H1 (cell line): ENCODE measurements at regions not wholly inside any gene's neighbourhood (a gene's known extent, or its start where the extent isn't known, plus 50 kb on each side); places are given as distances from the start of the nearest gene placed in this dataset.

Experiments
- CTCF ChIA-PET: fragments of 300-600 bp; sonication (Branson Sonifier 250); formaldehyde crosslinking; loops from one replicate; lab custom pipeline; 2021; ENCODE audit not compliant: partially characterized antibody; lab: Charles Lee
- POLR2A ChIA-PET: fragments of 300-600 bp; sonication (Branson Sonifier 250); formaldehyde crosslinking; loops from one replicate; lab custom pipeline; 2021; ENCODE audit warnings: inconsistent platforms; ENCODE audit not compliant: partially characterized antibody; lab: Charles Lee
- DNase-seq, 2 experiments: peaks; one replicate each; pipeline versions ENCODE4 v3.0.0 to v3.0.0-alpha.2; 2010 to 2022; ENCODE audit warnings: low spot score in 2 of 2, low read depth in 1 of 2, mixed read lengths in 1 of 2
- FAIRE-seq: peaks from 2 replicates; lab custom pipeline; 2011; peaks lifted over from hg19 to GRCh38; lab: Jason Lieb, UNC
- H2AFZ ChIP-seq: 2 replicates; pipeline ENCODE4 v1.8.1; 2012; ENCODE audit warnings: low read length, inconsistent platforms
- H2AK5ac ChIP-seq: 2 replicates; pipeline ENCODE4 v1.6.1; 2013; ENCODE audit warnings: low read depth, low read length
- H2BK120ac ChIP-seq: replicated peaks from 2 replicates; pipeline ENCODE3; 2013; ENCODE audit warnings: low read depth, low read length, inconsistent platforms
- H2BK12ac ChIP-seq: 2 replicates; pipeline ENCODE4 v1.6.1; 2013; ENCODE audit warnings: low read depth, low read length
- H2BK15ac ChIP-seq: 2 replicates; pipeline ENCODE4 v1.6.1; 2013; ENCODE audit warnings: low read length
- H2BK20ac ChIP-seq: 2 replicates; pipeline ENCODE4 v1.6.1; 2013; ENCODE audit warnings: low read length
- H2BK5ac ChIP-seq: 2 replicates; pipeline ENCODE4 v1.6.1; 2013; ENCODE audit warnings: low read depth, low read length
- H3K14ac ChIP-seq: 2 replicates; pipeline ENCODE4 v1.6.1; 2013; ENCODE audit warnings: inconsistent platforms; ENCODE audit not compliant: insufficient read length
- H3K18ac ChIP-seq: 2 replicates; pipeline ENCODE4 v1.6.1; 2013; ENCODE audit warnings: low read length; ENCODE audit errors: extremely low read depth
- H3K23ac ChIP-seq: 2 replicates; pipeline ENCODE4 v1.6.1; 2013; ENCODE audit warnings: inconsistent platforms; ENCODE audit not compliant: insufficient read length
- H3K23me2 ChIP-seq: 2 replicates; pipeline ENCODE4 v1.6.1; 2013; ENCODE audit warnings: low read depth, low read length
- H3K27ac ChIP-seq: 2 replicates; pipeline ENCODE4 v1.6.1; 2011; ENCODE audit warnings: low read depth, low read length, inconsistent platforms
- H3K27me3 ChIP-seq, 4 experiments: replicated peaks in 1 of 4; 1 replicate in 1 of 4; 2 replicates in 3 of 4; pipeline versions ENCODE4 v1.6.1 to v1.8.1; 2011 to 2013; ENCODE audit warnings: low read length in 3 of 4, mild to moderate bottlenecking in 3 of 4, inconsistent platforms in 2 of 4, mixed read lengths in 2 of 4, moderate library complexity in 1 of 4; ENCODE audit not compliant: control insufficient read depth in 3 of 4, insufficient read depth in 3 of 4; ENCODE audit errors: extremely low read depth in 1 of 4
- H3K36me3 ChIP-seq, 4 experiments: 2 replicates each; pipeline versions ENCODE4 v1.6.1 to v1.8.1; 2011 to 2013; ENCODE audit warnings: mild to moderate bottlenecking in 4 of 4, low read length in 3 of 4, moderate library complexity in 2 of 4, control low read depth in 1 of 4, inconsistent platforms in 1 of 4; ENCODE audit not compliant: insufficient read depth in 4 of 4, control insufficient read depth in 2 of 4
- H3K4ac ChIP-seq: replicated peaks from 2 replicates; pipeline ENCODE3; 2013; ENCODE audit warnings: low read length, low read depth, mixed read lengths, inconsistent platforms; ENCODE audit not compliant: insufficient read length
- H3K4me1 ChIP-seq, 4 experiments: replicated peaks in 1 of 4; 1 replicate in 1 of 4; 2 replicates in 3 of 4; pipeline versions ENCODE4 v1.6.1 to v1.8.1; 2011 to 2013; ENCODE audit warnings: low read length in 3 of 4, inconsistent platforms in 2 of 4, mixed read lengths in 1 of 4; ENCODE audit not compliant: insufficient read depth in 4 of 4, control insufficient read depth in 3 of 4
- H3K4me2 ChIP-seq, 2 experiments: 2 replicates each; pipeline versions ENCODE4 v1.6.1 to v1.8.1; 2011 to 2013; ENCODE audit warnings: low read depth in 2 of 2, low read length in 2 of 2, control low read depth in 1 of 2, inconsistent platforms in 1 of 2, mild to moderate bottlenecking in 1 of 2; ENCODE audit not compliant: insufficient read depth in 1 of 2
- H3K4me3 ChIP-seq, 4 experiments: fragments of 200-600, 300-600 bp in 1 of 4; sonication (generic), shearing (Covaris generic), sonication (Bioruptor Twin) in 1 of 4; 2 replicates each; pipeline versions ENCODE4 v1.5.1 to v1.8.1; 2011 to 2016; ENCODE audit warnings: low read length in 4 of 4, low read depth in 3 of 4, control low read depth in 2 of 4, inconsistent platforms in 2 of 4, mild to moderate bottlenecking in 2 of 4, mixed read lengths in 1 of 4, moderate library complexity in 1 of 4; ENCODE audit not compliant: insufficient read depth in 2 of 4; ENCODE audit errors: extremely low read depth in 1 of 4
- H3K56ac ChIP-seq: replicated peaks from 2 replicates; pipeline ENCODE3; 2013; ENCODE audit warnings: low read depth, mild to moderate bottlenecking, mixed read lengths, low read length, inconsistent platforms; ENCODE audit not compliant: insufficient read length
- H3K79me1 ChIP-seq: 2 replicates; pipeline ENCODE4 v1.6.1; 2013; ENCODE audit warnings: low read depth, low read length, control low read depth
- H3K79me2 ChIP-seq, 2 experiments: 2 replicates each; pipeline versions ENCODE4 v1.6.1 to v1.8.1; 2012 to 2013; ENCODE audit warnings: low read length in 2 of 2, mild to moderate bottlenecking in 2 of 2, inconsistent platforms in 1 of 2; ENCODE audit not compliant: insufficient read depth in 2 of 2, control insufficient read depth in 1 of 2
- H3K9ac ChIP-seq, 4 experiments: replicated peaks in 1 of 4; 1 replicate in 1 of 4; 2 replicates in 3 of 4; pipeline versions ENCODE4 v1.6.1 to v1.8.1; 2011 to 2013; ENCODE audit warnings: low read depth in 3 of 4, low read length in 3 of 4, control low read depth in 2 of 4, mild to moderate bottlenecking in 2 of 4, moderate library complexity in 2 of 4, inconsistent platforms in 1 of 4; ENCODE audit errors: extremely low read depth in 1 of 4
- H3K9me3 ChIP-seq, 2 experiments: 2 replicates each; pipeline versions ENCODE4 v1.6.1 to v1.8.1; 2012 to 2013; ENCODE audit warnings: mild to moderate bottlenecking in 2 of 2, moderate library complexity in 2 of 2, control low read depth in 1 of 2, inconsistent platforms in 1 of 2, low read depth in 1 of 2, low read length in 1 of 2, mixed read lengths in 1 of 2; ENCODE audit not compliant: insufficient read depth in 2 of 2
- H4K20me1 ChIP-seq, 2 experiments: replicated peaks in 1 of 2; 2 replicates each; pipeline versions ENCODE3 to v1.8.1; 2011 to 2013; ENCODE audit warnings: inconsistent platforms in 2 of 2, low read length in 2 of 2, mild to moderate bottlenecking in 1 of 2; ENCODE audit not compliant: insufficient read depth in 2 of 2, control insufficient read depth in 1 of 2
- H4K5ac ChIP-seq: 2 replicates; pipeline ENCODE4 v1.6.1; 2013; ENCODE audit warnings: low read length, low read depth, mixed read lengths, inconsistent platforms; ENCODE audit not compliant: insufficient read length
- H4K8ac ChIP-seq: 2 replicates; pipeline ENCODE4 v1.8.0; 2013; ENCODE audit warnings: mild to moderate bottlenecking, moderate library complexity, low read length, inconsistent platforms; ENCODE audit not compliant: insufficient read depth; ENCODE audit errors: extremely low read depth
- H4K91ac ChIP-seq: replicated peaks from 2 replicates; pipeline ENCODE3; 2013; ENCODE audit warnings: low read length, mixed read lengths, inconsistent platforms; ENCODE audit not compliant: insufficient read length
- ASH2L ChIP-seq: fragments of 200-600, 300-600 bp; sonication (generic); IDR thresholded peaks from one replicate; pipeline ENCODE4 v1.7.1; 2017; ENCODE audit warnings: low read length
- CBX5 ChIP-seq: fragments of 300-800, 300-1000 bp; sonication (generic); IDR thresholded peaks from 2 replicates; pipeline ENCODE4 v1.7.1; 2016; ENCODE audit warnings: antibody characterized with exemption, low read length, low read depth
- CBX8 ChIP-seq: fragments of 300-800, 300-1000 bp; sonication (generic); IDR thresholded peaks from 2 replicates; pipeline ENCODE4 v1.7.1; 2016; ENCODE audit warnings: low read depth, low read length, borderline replicate concordance
- CHD1 ChIP-seq: IDR thresholded peaks from 2 replicates; pipeline ENCODE4 v1.6.1; 2012; ENCODE audit warnings: low read depth, low read length, improper control_type of control experiment
- CHD2 ChIP-seq: IDR thresholded peaks from 2 replicates; pipeline ENCODE4 v1.6.1; 2012; ENCODE audit warnings: low read length, improper control_type of control experiment
- CTBP2 ChIP-seq: IDR thresholded peaks from 2 replicates; pipeline ENCODE4 v1.7.0; 2011; ENCODE audit warnings: borderline replicate concordance, mild to moderate bottlenecking, moderate library complexity, mixed read lengths, low read length; ENCODE audit not compliant: insufficient read depth, insufficient read length
- CTCF ChIP-seq, 3 experiments: IDR thresholded peaks; 1 replicate in 2 of 3; 2 replicates in 1 of 3; pipeline versions ENCODE4 v1.5.1 to v1.6.1; 2011; ENCODE audit warnings: low read length in 3 of 3, mild to moderate bottlenecking in 3 of 3, inconsistent platforms in 2 of 3, low read depth in 1 of 3, moderate library complexity in 1 of 3; ENCODE audit not compliant: insufficient read depth in 1 of 3; ENCODE audit errors: control extremely low read depth in 1 of 3
- KDM1A ChIP-seq: fragments of 200-600, 300-600 bp; sonication (generic); IDR thresholded peaks from 2 replicates; pipeline ENCODE4 v1.7.1; 2016; ENCODE audit warnings: mild to moderate bottlenecking, low read length, borderline replicate concordance
- MAFK ChIP-seq: IDR thresholded peaks from 2 replicates; pipeline ENCODE4 v1.6.1; 2012; ENCODE audit warnings: low read depth, mild to moderate bottlenecking, improper control_type of control experiment, low read length
- NRF1 ChIP-seq: IDR thresholded peaks from 2 replicates; pipeline ENCODE4 v1.6.1; 2011; ENCODE audit warnings: mild to moderate bottlenecking, low read depth, low read length, improper control_type of control experiment
- SP4 ChIP-seq: IDR thresholded peaks from 2 replicates; pipeline ENCODE4 v1.6.1; 2012; ENCODE audit warnings: low read length, inconsistent platforms
- TAF1 ChIP-seq: IDR thresholded peaks from 2 replicates; pipeline ENCODE4 v1.6.1; 2011; ENCODE audit warnings: mild to moderate bottlenecking, low read depth, low read length
- TCF12 ChIP-seq: IDR thresholded peaks from 2 replicates; pipeline ENCODE4 v1.6.1; 2011; ENCODE audit warnings: low read depth, mild to moderate bottlenecking, low read length
- WGBS, 2 experiments: shearing (Covaris generic) in 1 of 2; methylation state at CpG; one replicate each; pipeline versions ENCODE4 v1.1.6 to v1.1.7; 2013 to 2015; ENCODE audit warnings: low lambda C conversion rate in 2 of 2, mixed read lengths in 2 of 2, inconsistent platforms in 1 of 2, low coverage in 1 of 2, missing lambda C conversion rate in 1 of 2; ENCODE audit not compliant: insufficient replicate concordance in 2 of 2, insufficient coverage in 1 of 2, insufficient read length in 1 of 2; ENCODE audit errors: extremely low coverage in 1 of 2, missing lambda C conversion rate in 1 of 2; 5-methylcytosine and 5-hydroxymethylcytosine counted together

GRCh38 chr4:175997291-175997690 lies 68.3 kb upstream of the WDR17 start:
- H2AK5ac ChIP-seq: no peak overlapping the region
- no peak overlapping the region for H3K18ac ChIP-seq
- ChIA-PET CTCF (interaction anchor here (1.4 to 3.1 kb wide), 3 partner anchors 9 to 49 kb away, joined by 6 to 15 read pairs (median 10); no protein-coding TSS in a partner anchor), POLR2A (no interaction called here)
- H3K9ac ChIP-seq: no peak overlapping the region
- H3K23me2 ChIP-seq: peaks cover 5% of the 10 kb centered on the region
- H3K4me2 ChIP-seq: no peak overlapping the region
- no peak overlapping the region for H3K56ac ChIP-seq
- no peak overlapping the region for H2AFZ ChIP-seq
- no peak overlapping the region for H3K14ac ChIP-seq
- H4K5ac ChIP-seq: no peak overlapping the region
- H3K4me1 ChIP-seq: peaks cover 0 to 3% (median 1%) of the 10 kb centered on the region in 4 experiments; a peak in 2 of 7 replicates
- H3K27me3 ChIP-seq: peaks cover 0 to 7% (median 3%) of the 10 kb centered on the region in 4 experiments; a peak in 3 of 7 replicates
- no peak for FAIRE-seq
- no peak overlapping the region for H2BK12ac ChIP-seq
- H2BK120ac ChIP-seq: no peak overlapping the region
- no peaks in the 10 kb centered on the region for H3K79me1 ChIP-seq
- H3K23ac ChIP-seq: no peak overlapping the region
- no peak overlapping the region for H2BK5ac ChIP-seq
- H2BK20ac ChIP-seq: no peak overlapping the region
- H4K20me1 ChIP-seq: no peaks in the 10 kb centered on the region
- no peak overlapping the region for H3K4ac ChIP-seq
- no peak overlapping the region for H4K8ac ChIP-seq
- no peaks in the 10 kb centered on the region for H3K79me2 ChIP-seq
- no peak overlapping the region for H4K91ac ChIP-seq
- DNase-seq: no peak
- no peaks in the 10 kb centered on the region for H3K36me3 ChIP-seq
- no peaks in the 10 kb centered on the region for H3K9me3 ChIP-seq
- H2BK15ac ChIP-seq: no peak overlapping the region
- 94% methylated on average over 2 of the region's 2 CpGs; no CpG with 5 or more reads in 1 of the 2 experiments for WGBS, 2 experiments
- no peak overlapping the region for H3K27ac ChIP-seq
- H3K4me3 ChIP-seq: no peak overlapping the region
- TF ChIP-seq MAFK: no peak
- no peak for TF ChIP-seq CHD2
- TF ChIP-seq CBX8: no peak
- TF ChIP-seq TCF12: no peak
- no peak for TF ChIP-seq KDM1A
- no peak for TF ChIP-seq ASH2L
- TF ChIP-seq CBX5: no peak
- TF ChIP-seq CTCF (IDR thresholded peaks at IDR 0.05; ENCODE audit: control extremely low read depth in 1 of 3, insufficient read depth in 1 of 3, low read depth in 1 of 3, low read length in 3 of 3): no peak
- no peak for TF ChIP-seq TAF1
- no peak for TF ChIP-seq CTBP2
- TF ChIP-seq SP4: no peak
- TF ChIP-seq NRF1: no peak
- no peak for TF ChIP-seq CHD1
